H1 (cell line): ENCODE measurements at regions not wholly inside any gene's neighbourhood (a gene's known extent, or its start where the extent isn't known, plus 50 kb on each side); places are given as distances from the start of the nearest gene placed in this dataset.

Experiments
- CTCF ChIA-PET: fragments of 300-600 bp; sonication (Branson Sonifier 250); formaldehyde crosslinking; loops from one replicate; lab custom pipeline; 2021; ENCODE audit not compliant: partially characterized antibody; lab: Charles Lee
- POLR2A ChIA-PET: fragments of 300-600 bp; sonication (Branson Sonifier 250); formaldehyde crosslinking; loops from one replicate; lab custom pipeline; 2021; ENCODE audit warnings: inconsistent platforms; ENCODE audit not compliant: partially characterized antibody; lab: Charles Lee
- DNase-seq, 2 experiments: peaks; one replicate each; pipeline versions ENCODE4 v3.0.0 to v3.0.0-alpha.2; 2010 to 2022; ENCODE audit warnings: low spot score in 2 of 2, low read depth in 1 of 2, mixed read lengths in 1 of 2
- FAIRE-seq: peaks from 2 replicates; lab custom pipeline; 2011; peaks lifted over from hg19 to GRCh38; lab: Jason Lieb, UNC
- H2AFZ ChIP-seq: 2 replicates; pipeline ENCODE4 v1.8.1; 2012; ENCODE audit warnings: low read length, inconsistent platforms
- H2AK5ac ChIP-seq: 2 replicates; pipeline ENCODE4 v1.6.1; 2013; ENCODE audit warnings: low read depth, low read length
- H2BK120ac ChIP-seq: replicated peaks from 2 replicates; pipeline ENCODE3; 2013; ENCODE audit warnings: low read depth, low read length, inconsistent platforms
- H2BK12ac ChIP-seq: 2 replicates; pipeline ENCODE4 v1.6.1; 2013; ENCODE audit warnings: low read depth, low read length
- H2BK15ac ChIP-seq: 2 replicates; pipeline ENCODE4 v1.6.1; 2013; ENCODE audit warnings: low read length
- H2BK20ac ChIP-seq: 2 replicates; pipeline ENCODE4 v1.6.1; 2013; ENCODE audit warnings: low read length
- H2BK5ac ChIP-seq: 2 replicates; pipeline ENCODE4 v1.6.1; 2013; ENCODE audit warnings: low read depth, low read length
- H3K14ac ChIP-seq: 2 replicates; pipeline ENCODE4 v1.6.1; 2013; ENCODE audit warnings: inconsistent platforms; ENCODE audit not compliant: insufficient read length
- H3K18ac ChIP-seq: 2 replicates; pipeline ENCODE4 v1.6.1; 2013; ENCODE audit warnings: low read length; ENCODE audit errors: extremely low read depth
- H3K23ac ChIP-seq: 2 replicates; pipeline ENCODE4 v1.6.1; 2013; ENCODE audit warnings: inconsistent platforms; ENCODE audit not compliant: insufficient read length
- H3K23me2 ChIP-seq: 2 replicates; pipeline ENCODE4 v1.6.1; 2013; ENCODE audit warnings: low read depth, low read length
- H3K27ac ChIP-seq: 2 replicates; pipeline ENCODE4 v1.6.1; 2011; ENCODE audit warnings: low read depth, low read length, inconsistent platforms
- H3K27me3 ChIP-seq, 4 experiments: replicated peaks in 1 of 4; 1 replicate in 1 of 4; 2 replicates in 3 of 4; pipeline versions ENCODE4 v1.6.1 to v1.8.1; 2011 to 2013; ENCODE audit warnings: low read length in 3 of 4, mild to moderate bottlenecking in 3 of 4, inconsistent platforms in 2 of 4, mixed read lengths in 2 of 4, moderate library complexity in 1 of 4; ENCODE audit not compliant: control insufficient read depth in 3 of 4, insufficient read depth in 3 of 4; ENCODE audit errors: extremely low read depth in 1 of 4
- H3K36me3 ChIP-seq, 4 experiments: 2 replicates each; pipeline versions ENCODE4 v1.6.1 to v1.8.1; 2011 to 2013; ENCODE audit warnings: mild to moderate bottlenecking in 4 of 4, low read length in 3 of 4, moderate library complexity in 2 of 4, control low read depth in 1 of 4, inconsistent platforms in 1 of 4; ENCODE audit not compliant: insufficient read depth in 4 of 4, control insufficient read depth in 2 of 4
- H3K4ac ChIP-seq: replicated peaks from 2 replicates; pipeline ENCODE3; 2013; ENCODE audit warnings: low read length, low read depth, mixed read lengths, inconsistent platforms; ENCODE audit not compliant: insufficient read length
- H3K4me1 ChIP-seq, 4 experiments: replicated peaks in 1 of 4; 1 replicate in 1 of 4; 2 replicates in 3 of 4; pipeline versions ENCODE4 v1.6.1 to v1.8.1; 2011 to 2013; ENCODE audit warnings: low read length in 3 of 4, inconsistent platforms in 2 of 4, mixed read lengths in 1 of 4; ENCODE audit not compliant: insufficient read depth in 4 of 4, control insufficient read depth in 3 of 4
- H3K4me2 ChIP-seq, 2 experiments: 2 replicates each; pipeline versions ENCODE4 v1.6.1 to v1.8.1; 2011 to 2013; ENCODE audit warnings: low read depth in 2 of 2, low read length in 2 of 2, control low read depth in 1 of 2, inconsistent platforms in 1 of 2, mild to moderate bottlenecking in 1 of 2; ENCODE audit not compliant: insufficient read depth in 1 of 2
- H3K4me3 ChIP-seq, 4 experiments: fragments of 200-600, 300-600 bp in 1 of 4; sonication (generic), shearing (Covaris generic), sonication (Bioruptor Twin) in 1 of 4; 2 replicates each; pipeline versions ENCODE4 v1.5.1 to v1.8.1; 2011 to 2016; ENCODE audit warnings: low read length in 4 of 4, low read depth in 3 of 4, control low read depth in 2 of 4, inconsistent platforms in 2 of 4, mild to moderate bottlenecking in 2 of 4, mixed read lengths in 1 of 4, moderate library complexity in 1 of 4; ENCODE audit not compliant: insufficient read depth in 2 of 4; ENCODE audit errors: extremely low read depth in 1 of 4
- H3K56ac ChIP-seq: replicated peaks from 2 replicates; pipeline ENCODE3; 2013; ENCODE audit warnings: low read depth, mild to moderate bottlenecking, mixed read lengths, low read length, inconsistent platforms; ENCODE audit not compliant: insufficient read length
- H3K79me1 ChIP-seq: 2 replicates; pipeline ENCODE4 v1.6.1; 2013; ENCODE audit warnings: low read depth, low read length, control low read depth
- H3K79me2 ChIP-seq, 2 experiments: 2 replicates each; pipeline versions ENCODE4 v1.6.1 to v1.8.1; 2012 to 2013; ENCODE audit warnings: low read length in 2 of 2, mild to moderate bottlenecking in 2 of 2, inconsistent platforms in 1 of 2; ENCODE audit not compliant: insufficient read depth in 2 of 2, control insufficient read depth in 1 of 2
- H3K9ac ChIP-seq, 4 experiments: replicated peaks in 1 of 4; 1 replicate in 1 of 4; 2 replicates in 3 of 4; pipeline versions ENCODE4 v1.6.1 to v1.8.1; 2011 to 2013; ENCODE audit warnings: low read depth in 3 of 4, low read length in 3 of 4, control low read depth in 2 of 4, mild to moderate bottlenecking in 2 of 4, moderate library complexity in 2 of 4, inconsistent platforms in 1 of 4; ENCODE audit errors: extremely low read depth in 1 of 4
- H3K9me3 ChIP-seq, 2 experiments: 2 replicates each; pipeline versions ENCODE4 v1.6.1 to v1.8.1; 2012 to 2013; ENCODE audit warnings: mild to moderate bottlenecking in 2 of 2, moderate library complexity in 2 of 2, control low read depth in 1 of 2, inconsistent platforms in 1 of 2, low read depth in 1 of 2, low read length in 1 of 2, mixed read lengths in 1 of 2; ENCODE audit not compliant: insufficient read depth in 2 of 2
- H4K20me1 ChIP-seq, 2 experiments: replicated peaks in 1 of 2; 2 replicates each; pipeline versions ENCODE3 to v1.8.1; 2011 to 2013; ENCODE audit warnings: inconsistent platforms in 2 of 2, low read length in 2 of 2, mild to moderate bottlenecking in 1 of 2; ENCODE audit not compliant: insufficient read depth in 2 of 2, control insufficient read depth in 1 of 2
- H4K5ac ChIP-seq: 2 replicates; pipeline ENCODE4 v1.6.1; 2013; ENCODE audit warnings: low read length, low read depth, mixed read lengths, inconsistent platforms; ENCODE audit not compliant: insufficient read length
- H4K8ac ChIP-seq: 2 replicates; pipeline ENCODE4 v1.8.0; 2013; ENCODE audit warnings: mild to moderate bottlenecking, moderate library complexity, low read length, inconsistent platforms; ENCODE audit not compliant: insufficient read depth; ENCODE audit errors: extremely low read depth
- H4K91ac ChIP-seq: replicated peaks from 2 replicates; pipeline ENCODE3; 2013; ENCODE audit warnings: low read length, mixed read lengths, inconsistent platforms; ENCODE audit not compliant: insufficient read length
- CTCF ChIP-seq, 3 experiments: IDR thresholded peaks; 1 replicate in 2 of 3; 2 replicates in 1 of 3; pipeline versions ENCODE4 v1.5.1 to v1.6.1; 2011; ENCODE audit warnings: low read length in 3 of 3, mild to moderate bottlenecking in 3 of 3, inconsistent platforms in 2 of 3, low read depth in 1 of 3, moderate library complexity in 1 of 3; ENCODE audit not compliant: insufficient read depth in 1 of 3; ENCODE audit errors: control extremely low read depth in 1 of 3
- EGR1 ChIP-seq: IDR thresholded peaks from 2 replicates; pipeline ENCODE4 v1.6.1; 2011; ENCODE audit warnings: low read depth, low read length, borderline replicate concordance
- RAD21 ChIP-seq, 2 experiments: IDR thresholded peaks in 1 of 2; conservative IDR thresholded peaks in 1 of 2; 2 replicates each; pipeline ENCODE4 v1.6.1; 2011; ENCODE audit warnings: low read depth in 2 of 2, low read length in 2 of 2, improper control_type of control experiment in 1 of 2, inconsistent platforms in 1 of 2, mild to moderate bottlenecking in 1 of 2, moderate library complexity in 1 of 2
- WGBS, 2 experiments: shearing (Covaris generic) in 1 of 2; methylation state at CpG; one replicate each; pipeline versions ENCODE4 v1.1.6 to v1.1.7; 2013 to 2015; ENCODE audit warnings: low lambda C conversion rate in 2 of 2, mixed read lengths in 2 of 2, inconsistent platforms in 1 of 2, low coverage in 1 of 2, missing lambda C conversion rate in 1 of 2; ENCODE audit not compliant: insufficient replicate concordance in 2 of 2, insufficient coverage in 1 of 2, insufficient read length in 1 of 2; ENCODE audit errors: extremely low coverage in 1 of 2, missing lambda C conversion rate in 1 of 2; 5-methylcytosine and 5-hydroxymethylcytosine counted together

GRCh38 chrX:42615161-42615563, 162.8 kb downstream of the PPP1R2C start:
- Histone ChIP-seq H2BK120ac (no peak overlapping the region), H3K4me3 (no peak overlapping the region), H2BK5ac (no peak overlapping the region), H2AK5ac (no peak overlapping the region), H4K8ac (peak overlapping the region; percentile 57; the same call in 1 of the 2 replicates), H2BK20ac (no peak overlapping the region), H2AFZ (no peak overlapping the region), H3K56ac (no peak overlapping the region), H4K20me1 (no peaks in the 10 kb centered on the region), H3K14ac (no peak overlapping the region), H4K5ac (no peak overlapping the region), H3K18ac (no peak overlapping the region; the same call in 1 of the 2 replicates), H3K9me3 (no peaks in the 10 kb centered on the region), H3K4me1 (peaks cover 0 to 3% (median 0%) of the 10 kb centered on the region in 4 experiments; a peak in 1 of 7 replicates), H3K4me2 (no peak overlapping the region), H2BK15ac (no peak overlapping the region), H3K79me2 (no peaks in the 10 kb centered on the region), H3K27ac (no peak overlapping the region), H3K4ac (no peak overlapping the region), H3K36me3 (no peaks in the 10 kb centered on the region), H3K23me2 (no peaks in the 10 kb centered on the region), H3K23ac (no peak overlapping the region), H2BK12ac (no peak overlapping the region), H3K79me1 (no peaks in the 10 kb centered on the region), H4K91ac (no peak overlapping the region)
- 86% methylated on average over 1 of the region's 1 CpG; no CpG with 5 or more reads in 1 of the 2 experiments for WGBS, 2 experiments
- DNase-seq, result peak in 1 of 2 experiments; percentile 47
- CTCF ChIA-PET, result interaction anchor here (0.7 to 1.4 kb wide), 2 partner anchors 63 to 79 kb away, joined by 3 read pairs; no protein-coding TSS in a partner anchor
- POLR2A ChIA-PET, result no interaction called here
- peak; percentile 31 to 42; a peak in 2 of 4 replicates for TF ChIP-seq RAD21 (IDR thresholded peaks at IDR 0.05 in 1 of 2, conservative IDR thresholded peaks at IDR 0.05 in 1 of 2; ENCODE audit: low read depth in 2 of 2, low read length in 2 of 2)
- TF ChIP-seq EGR1, result no peak
- TF ChIP-seq CTCF (IDR thresholded peaks at IDR 0.05; ENCODE audit: control extremely low read depth in 1 of 3, insufficient read depth in 1 of 3, low read depth in 1 of 3, low read length in 3 of 3), result peak in 2 of 3 experiments; percentile 19 to 39; a peak in 1 of 4 replicates
- TF ChIP-seq, all 59 proteins: peak for 2
- Histone ChIP-seq H3K27me3 (no peaks in the 10 kb centered on the region), H3K9ac (no peak overlapping the region)
- no peak for FAIRE-seq
